Stimulated activated CD8-positive, alpha-beta memory T cell treated with anti-CD3 and anti-CD28 coated beads, Interleukin-7, amount 100 ng/mL, for 1 hour (primary cell): ENCODE measurements at regions not wholly inside any gene's neighbourhood (a gene's known extent, or its start where the extent isn't known, plus 50 kb on each side); places are given as distances from the start of the nearest gene placed in this dataset.
"Not testable (repeated sequence)": the region's sequence is repeated elsewhere in the genome, so short reads cannot be mapped to it uniquely, and the experiment has no call there.

Experiments
- DNase-seq, 2 donors: peaks; one replicate each; pipeline ENCODE4 v3.0.0-alpha.2; 2020; ENCODE audit warnings: low read depth in 2 of 2

DNA sequence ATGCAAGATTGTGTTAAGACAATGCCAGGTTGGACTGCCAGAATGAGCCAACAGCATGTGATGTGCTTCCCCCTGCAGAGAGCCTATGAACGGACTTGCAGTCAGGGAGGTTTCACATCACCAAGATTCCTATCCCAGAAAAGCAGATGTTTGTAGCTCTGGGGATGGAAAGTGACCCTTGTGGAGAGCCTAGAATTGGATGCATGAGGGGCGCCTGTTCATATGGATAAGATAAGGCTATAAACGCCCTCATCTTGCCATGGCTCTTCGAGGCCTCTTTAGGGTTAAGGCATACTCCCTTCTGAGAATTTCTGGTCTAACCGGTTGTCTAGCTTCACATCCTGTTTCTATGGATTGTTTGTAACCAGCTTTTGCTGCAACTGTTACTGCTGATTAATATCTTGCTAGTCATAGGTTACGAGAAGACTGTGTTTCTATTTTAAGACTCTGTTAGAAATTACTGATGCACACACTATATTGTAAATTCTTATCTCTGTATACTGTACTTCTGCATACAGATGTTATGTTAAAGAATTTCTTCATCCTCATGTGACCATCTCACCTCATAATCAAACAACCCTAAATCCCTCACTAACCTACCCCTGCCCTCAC, 295.8 kb downstream of the PTGER3 start:
- DNase-seq: not testable (repeated sequence)

DNA sequence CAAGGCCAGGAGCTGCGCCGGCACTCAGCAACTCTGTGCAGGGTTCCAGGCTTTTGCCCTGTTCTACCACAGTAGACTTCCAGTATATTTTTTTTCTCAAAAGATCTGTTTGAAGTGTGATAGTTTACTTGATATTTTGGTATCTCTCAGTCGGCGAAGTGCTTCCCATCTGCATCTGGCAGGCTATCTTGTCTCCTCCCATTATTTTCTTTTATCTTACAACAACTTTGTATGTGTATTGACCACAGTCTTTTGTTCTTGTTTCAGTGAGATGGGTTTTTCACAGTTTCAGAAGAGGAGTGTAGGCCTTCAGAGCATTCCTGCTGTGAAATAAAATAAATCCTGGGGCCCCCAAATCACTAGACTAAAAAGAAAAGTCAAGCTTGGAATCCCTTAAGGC, 292.9 kb downstream of the PTGER3 start:
- DNase-seq: no peak

DNA sequence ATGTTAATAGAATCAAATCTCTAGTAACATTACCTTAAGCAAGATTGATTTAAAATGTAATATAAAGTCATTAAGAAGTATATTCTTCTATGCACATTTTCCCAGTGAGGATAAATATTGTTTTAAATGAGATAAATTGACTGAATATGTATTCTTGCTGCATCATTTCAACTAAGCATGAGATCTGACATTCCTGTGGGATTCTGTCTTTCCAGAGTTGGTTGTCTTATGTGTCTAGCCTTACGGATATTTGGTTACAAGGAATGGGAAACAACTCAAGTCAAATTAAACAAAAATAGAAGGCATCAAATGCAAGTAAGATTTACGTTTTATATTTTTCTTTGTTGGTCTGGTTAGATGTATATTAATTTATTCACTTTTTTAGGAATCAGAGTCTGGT, 287.5 kb downstream of the PTGER3 start:
- DNase-seq: no peak

DNA sequence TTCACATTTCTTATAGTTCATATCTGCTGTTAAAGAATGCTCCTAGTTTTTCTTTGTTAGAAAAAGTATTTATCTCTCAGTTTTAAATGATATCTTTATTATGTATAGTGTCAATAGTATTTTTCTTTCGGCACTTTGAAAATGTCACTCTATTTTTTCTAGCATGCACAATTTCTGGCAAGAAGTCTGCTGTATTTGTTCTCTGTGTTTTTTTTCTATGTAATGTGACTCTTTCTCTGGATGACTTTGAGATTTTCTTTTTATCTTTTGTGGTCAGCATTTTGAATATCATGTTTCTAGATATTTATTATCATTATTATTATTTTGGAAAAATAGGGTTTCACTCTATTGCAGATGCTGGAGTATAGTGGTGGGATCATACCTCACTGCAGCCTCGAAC, 285.2 kb downstream of the PTGER3 start:
- DNase-seq: no peak

DNA sequence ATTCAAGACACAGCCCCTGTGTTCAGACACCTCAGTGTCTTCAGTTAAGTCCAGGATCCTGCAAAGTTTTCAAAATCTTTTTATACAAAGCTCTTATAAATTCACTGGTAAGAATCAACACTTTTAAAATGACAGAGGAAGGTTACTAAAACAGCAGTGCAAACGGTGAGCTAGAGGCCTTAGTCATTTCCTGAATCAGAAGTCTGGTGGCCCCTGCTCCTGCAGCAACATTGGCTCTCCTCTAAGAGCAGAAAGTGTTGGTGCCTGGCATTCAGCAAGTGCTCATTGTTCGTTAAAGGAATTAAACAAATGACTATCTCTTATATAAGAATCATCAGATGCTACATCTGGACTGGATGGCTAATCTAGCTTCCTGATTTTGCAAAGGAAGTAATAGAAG, 282.9 kb downstream of the PTGER3 start:
- DNase-seq: no peak

DNA sequence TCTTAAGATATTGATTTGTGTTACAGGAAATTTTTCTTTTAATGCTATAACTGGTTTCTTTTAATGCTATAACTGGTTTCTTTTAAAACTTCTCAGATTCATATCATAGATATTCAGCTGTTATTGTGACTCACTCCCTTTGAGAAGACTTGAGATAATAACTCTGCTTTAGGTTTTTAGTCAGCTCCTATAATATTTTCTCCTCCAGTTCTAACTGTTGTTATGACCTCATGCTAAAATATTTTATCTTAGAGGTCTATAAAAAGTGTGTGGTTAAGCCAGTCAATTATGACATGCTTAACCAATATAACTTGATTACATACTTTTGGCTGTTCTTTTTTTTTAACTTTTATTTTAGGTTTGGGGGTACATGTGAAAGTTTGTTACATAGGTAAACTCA, 280.2 kb downstream of the PTGER3 start:
- DNase-seq: no peak

DNA sequence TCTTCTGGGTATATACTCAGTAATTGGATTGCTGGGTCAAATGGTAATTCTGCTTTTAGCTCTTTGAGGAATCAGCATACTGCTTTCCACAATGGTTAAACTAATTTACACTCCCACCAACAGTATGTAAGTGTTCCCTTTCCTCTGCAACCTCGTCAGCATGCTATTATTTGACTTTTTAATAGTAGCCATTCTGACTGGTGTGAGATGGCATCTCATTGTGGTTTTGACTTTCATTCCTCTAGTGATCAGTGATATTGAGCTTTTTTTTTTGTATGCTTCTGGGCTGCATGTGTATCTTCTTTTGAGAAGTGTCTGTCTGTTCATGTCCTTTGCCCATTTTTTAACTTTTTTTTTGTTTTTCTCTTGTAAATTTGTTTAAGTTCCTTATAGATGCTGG, 279.4 kb downstream of the PTGER3 start:
- DNase-seq: no peak

DNA sequence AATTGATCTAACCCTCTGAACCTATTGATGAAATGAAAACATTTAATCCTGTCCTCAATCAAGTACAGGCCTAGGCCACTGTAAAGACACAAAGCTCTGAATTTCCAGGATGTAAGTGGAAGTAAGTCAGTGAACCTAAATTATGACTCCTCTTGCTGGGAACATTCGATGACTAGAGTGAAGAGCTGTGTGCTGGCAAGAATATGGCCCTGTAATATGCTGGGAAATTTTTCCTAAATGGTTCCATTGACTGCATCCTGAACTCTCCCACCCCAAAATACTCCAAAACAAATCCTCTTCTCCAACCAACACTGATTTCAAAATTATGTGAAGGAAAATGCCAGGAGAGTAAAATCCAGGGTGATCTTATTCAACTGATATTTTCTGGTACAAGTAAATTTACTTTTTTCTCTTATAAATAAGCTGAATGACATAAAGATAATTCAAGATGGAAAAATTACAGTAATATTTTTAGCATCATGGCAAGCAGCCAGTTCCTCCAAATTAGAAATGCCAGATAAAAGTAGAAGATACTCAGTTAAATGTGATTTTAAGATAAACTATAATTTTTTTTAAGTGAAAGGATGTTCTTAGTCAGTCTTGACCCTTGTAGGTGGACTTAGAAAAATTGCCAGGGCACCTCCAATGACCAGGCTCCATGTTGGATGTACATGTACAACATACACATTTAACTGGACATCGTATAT, 269.4 kb downstream of the PTGER3 start:
- DNase-seq: no peak

DNA sequence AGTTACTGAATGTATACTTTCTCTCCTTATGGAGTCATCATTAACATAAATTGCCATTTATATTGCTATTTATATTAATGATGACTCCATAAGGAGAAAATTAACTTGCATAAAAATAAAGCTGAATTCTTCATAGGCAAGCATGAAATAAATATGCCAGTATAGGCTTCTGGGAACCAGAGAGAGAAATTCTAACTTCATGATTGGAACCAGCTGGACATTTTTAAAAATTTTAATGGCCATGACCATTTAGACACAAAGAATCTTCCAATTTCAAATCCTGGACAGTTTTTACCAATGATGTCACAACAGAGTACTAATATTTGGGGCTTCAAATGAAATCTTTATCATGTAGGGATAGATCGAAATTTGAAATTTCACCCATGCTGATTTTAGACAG, 268.7 kb downstream of the PTGER3 start:
- no peak for DNase-seq

DNA sequence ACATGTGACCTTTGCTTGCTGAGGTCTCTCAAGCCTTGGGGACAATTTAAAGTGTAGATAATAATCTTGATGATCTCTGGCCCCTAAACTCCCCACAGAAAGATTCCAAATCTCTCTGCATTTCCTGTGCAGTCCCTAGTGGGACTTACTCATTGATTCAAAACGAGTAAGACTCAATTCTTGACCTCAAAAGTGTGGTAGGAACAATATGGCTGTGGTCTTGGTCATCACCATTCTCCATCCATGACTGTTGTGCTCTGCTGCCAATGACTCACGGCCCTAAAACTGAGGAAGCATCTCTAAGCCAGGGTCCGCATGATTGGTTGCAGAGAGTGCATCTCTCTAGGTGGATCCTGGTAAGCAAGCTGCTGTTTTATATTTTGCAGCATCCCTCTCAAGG, 268.0 kb downstream of the PTGER3 start:
- no peak for DNase-seq

DNA sequence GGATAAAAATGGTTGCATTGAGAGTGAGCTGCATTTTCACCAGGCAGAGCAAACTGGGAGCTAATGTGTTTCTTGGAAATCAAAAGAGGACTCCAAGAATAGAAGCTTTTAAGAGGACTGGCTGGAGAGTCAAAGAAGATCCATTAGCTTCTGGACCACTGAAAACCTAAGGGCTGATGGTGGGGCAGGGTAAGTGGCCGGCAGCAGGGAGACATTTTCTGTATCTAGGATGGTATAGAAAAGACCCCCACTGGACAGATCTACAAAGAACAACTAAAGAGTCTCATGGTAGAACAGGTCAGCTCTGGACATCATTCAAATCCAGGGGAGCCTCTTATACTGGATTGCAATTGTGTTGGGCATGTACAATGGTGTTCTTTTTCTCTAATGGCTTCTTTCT, 262.3 kb downstream of the PTGER3 start:
- no peak for DNase-seq

DNA sequence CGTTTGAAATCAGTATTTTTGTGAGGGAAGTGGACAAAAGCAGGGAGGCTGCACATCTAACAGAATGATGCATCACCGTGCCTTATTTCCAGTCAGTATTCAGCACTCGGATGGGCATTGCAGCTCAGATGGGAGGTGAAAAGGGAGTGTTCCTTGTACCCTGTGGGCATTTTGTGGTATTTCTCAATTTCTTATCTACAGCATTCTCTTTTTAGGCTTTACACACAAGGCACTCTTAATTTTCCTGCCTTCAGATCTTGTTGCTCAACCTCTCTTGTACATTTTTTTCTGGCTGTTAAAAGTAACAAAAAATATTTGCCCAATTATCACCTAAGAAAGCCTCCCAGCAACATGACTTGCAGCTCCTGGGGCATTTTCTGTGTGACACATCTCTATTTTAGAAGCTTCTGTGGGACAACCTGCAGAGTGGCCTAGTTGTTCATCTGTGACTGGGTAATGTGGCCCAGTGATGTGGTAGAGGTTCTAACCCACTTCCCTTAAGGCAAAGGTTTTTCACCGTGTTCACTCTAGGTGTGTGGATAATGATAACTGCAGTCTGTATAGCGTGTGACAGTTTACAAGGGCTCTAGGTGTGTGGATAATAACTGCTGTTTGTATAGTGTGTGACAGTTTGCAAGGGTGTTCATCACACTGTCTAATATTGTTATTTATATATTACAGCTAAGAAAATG, 257.2 kb downstream of the PTGER3 start:
- DNase-seq: no peak

DNA sequence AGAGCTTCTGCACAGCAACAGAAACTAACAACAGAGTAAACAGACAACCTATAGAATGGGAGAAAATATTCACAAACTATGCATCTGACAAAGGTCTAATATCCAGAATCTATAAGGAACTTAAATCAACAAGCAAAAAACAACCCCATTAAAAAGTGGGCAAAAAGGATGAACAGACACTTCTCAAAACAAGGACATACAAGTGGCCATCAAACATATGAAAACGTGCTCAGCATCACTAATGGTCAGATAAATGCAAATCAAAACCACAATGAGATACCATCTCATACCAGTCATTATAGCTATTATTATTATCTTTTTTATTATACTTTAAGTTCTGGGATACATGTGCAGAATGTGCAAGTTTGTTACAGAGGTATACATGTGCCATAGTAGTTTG, 252.6 kb downstream of the PTGER3 start:
- not testable (repeated sequence) for DNase-seq

DNA sequence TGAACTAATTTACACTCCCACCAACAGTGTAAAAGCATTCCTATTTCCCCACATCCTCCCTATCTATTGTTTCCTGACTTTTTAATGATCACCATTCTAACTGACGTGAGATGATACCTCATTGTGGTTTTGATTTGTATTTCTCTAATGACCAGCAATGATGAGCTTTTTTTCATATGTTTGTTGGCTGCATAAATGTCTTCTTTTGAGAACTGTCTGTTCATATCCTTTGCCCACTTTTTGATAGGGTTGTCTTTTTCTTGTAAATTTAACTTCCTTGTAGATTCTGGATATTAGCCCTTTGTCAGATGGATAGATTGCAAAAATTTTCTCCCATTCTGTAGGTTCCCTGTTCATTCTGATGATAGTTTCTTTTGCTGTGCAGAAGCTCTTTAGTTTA, 251.3 kb downstream of the PTGER3 start:
- not testable (repeated sequence) for DNase-seq

DNA sequence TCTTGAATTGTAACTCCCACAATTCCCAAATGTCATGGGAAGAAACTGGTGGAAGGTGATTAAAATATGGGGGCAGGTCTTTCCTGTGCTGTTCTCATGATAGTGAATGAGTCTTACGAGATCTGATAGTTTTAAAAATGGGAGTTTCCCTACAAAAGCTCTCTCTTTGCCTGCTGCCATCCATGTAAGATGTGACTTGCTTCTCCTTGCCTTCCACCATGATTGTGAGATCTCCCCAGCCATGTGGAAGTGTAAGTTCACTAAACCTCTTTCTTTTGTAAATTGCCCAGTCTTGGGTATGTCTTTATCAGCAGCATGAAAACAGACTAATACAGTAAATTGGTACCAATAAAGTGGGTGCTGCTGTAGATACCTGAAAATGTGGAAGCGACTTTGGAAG, 245.0 kb downstream of the PTGER3 start:
- not testable (repeated sequence) for DNase-seq

DNA sequence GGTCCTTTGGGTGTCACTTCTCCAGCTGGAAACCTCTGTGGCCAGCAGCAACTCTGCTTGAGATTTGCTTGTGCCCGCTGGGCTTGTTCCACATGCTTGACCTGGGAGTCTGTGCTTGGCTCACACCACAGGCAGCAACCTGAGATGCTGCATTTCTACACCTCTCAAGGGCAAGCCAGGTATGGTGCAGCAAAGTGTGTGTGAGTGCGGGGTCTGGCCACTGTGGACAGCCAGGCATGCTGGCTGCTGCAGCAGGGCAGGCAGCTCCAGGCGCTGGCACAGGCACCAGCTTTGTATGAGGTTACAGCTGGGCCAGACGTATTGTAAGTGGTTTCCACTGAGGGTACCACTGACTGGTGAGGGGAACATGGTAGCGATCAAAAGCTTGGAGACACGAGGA, 242.0 kb downstream of the PTGER3 start:
- DNase-seq: no peak

DNA sequence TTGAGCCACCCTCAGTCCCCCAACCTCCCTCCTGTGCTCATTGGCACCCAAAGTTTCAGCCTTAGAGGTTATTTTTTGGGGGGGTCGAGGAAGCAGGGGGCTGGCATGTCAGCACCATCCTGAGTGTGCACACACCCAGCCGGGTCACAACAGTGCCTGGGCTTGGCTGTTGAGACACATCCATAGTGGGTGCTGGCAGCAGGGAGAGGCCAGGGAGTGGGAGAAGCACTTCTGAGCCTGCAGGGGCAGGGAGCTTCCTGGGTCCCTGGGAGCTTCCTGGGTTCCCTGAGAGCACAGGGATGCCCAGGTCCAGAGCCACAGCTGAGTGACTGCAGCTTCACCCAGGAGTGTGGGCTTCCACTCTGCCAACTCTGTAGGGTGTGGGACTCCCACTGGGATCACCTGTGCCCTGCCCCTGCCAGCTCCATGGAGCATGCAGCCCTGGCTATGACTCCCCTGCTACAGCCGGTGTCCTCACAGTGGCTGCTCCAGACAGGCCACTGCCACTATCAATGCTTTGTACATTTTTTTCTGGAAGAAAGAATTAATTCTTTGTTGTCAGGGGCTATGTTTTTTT, 240.4 kb downstream of the PTGER3 start:
- DNase-seq: no peak

DNA sequence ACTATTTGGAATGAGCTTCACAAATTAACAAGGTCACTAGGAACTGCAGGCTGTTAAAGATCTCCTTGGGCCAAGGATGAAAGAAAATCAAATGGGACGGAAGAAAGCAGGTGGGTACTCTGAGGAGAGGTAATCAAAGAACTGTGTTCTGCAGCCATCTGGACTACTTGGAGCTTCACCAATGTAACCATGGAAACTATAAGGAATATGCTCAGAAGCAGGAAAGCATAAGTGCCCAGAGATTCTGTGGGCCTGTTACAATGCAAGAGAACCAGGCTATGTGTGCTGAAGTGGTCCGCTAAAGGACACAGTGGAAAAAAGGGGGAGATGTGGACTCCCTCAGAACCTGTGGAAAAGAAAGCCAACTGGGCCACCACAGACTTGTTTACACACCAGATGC, 238.5 kb downstream of the PTGER3 start:
- no peak for DNase-seq

DNA sequence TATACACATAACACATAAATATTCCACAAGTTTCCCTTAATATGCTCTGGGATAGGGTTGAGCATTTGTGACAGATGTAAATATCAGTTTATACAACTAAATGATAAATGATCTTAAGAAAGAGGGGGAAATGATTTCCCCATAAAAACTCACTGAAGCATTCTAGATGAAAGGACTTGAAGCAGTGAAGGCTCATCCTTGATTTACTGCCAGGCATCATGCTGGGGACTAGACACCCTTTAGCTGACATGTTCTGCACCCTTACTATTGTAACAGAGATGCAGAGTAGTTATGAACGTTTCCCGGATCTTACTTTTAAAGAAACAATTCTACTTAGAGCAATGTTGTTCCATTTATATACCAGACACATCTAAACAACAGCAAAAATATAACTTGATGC, 235.8 kb downstream of the PTGER3 start:
- no peak for DNase-seq

DNA sequence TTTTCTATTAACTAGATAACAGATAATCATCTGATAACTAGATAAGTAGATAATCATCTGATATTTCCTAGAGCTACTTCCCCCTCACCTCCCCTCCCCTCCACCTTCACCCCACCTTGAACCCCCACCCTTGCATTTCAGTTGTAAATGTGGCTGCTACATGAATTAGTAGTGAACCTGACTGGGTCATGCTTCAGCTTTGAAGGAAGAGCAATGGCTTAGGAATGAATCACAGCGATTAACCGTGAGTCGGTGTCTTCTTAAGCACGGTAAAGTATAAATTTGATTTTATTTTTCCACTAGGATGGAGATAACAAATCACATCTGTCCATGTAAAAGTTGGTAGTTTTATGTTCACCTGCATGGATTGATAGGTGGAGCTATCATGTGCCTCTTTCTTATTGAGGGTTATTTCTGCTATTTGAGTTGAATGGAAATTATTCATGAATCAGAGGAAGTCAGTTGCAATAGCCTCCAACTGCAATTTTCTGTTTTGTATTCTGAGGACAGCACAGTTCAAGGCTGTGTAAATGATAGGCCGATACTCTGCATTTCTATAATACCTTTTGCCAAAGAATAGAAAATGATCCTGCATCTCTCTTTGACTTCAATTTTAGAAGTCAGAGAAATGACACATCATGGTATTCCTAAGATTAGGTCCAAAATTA, 235.0 kb downstream of the PTGER3 start:
- no peak for DNase-seq

DNA sequence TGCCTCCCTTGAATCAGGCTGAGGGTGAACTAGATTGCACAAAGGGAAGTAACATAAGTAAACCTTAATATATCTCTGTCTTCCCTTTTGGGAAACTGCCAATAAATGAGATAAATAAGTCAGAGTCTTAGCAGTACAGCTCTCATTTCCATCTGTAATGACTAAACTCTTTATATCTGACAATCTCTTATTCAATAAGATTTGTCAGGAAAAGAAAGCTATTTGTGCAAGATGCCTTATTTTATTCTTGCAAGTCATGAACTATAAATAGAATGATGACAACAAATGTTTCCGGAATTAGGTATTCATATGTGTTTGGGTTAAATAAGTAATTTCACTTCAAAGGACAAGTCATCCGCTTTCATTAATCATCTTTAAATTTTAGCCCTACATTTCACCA, 229.2 kb downstream of the PTGER3 start:
- no peak for DNase-seq

DNA sequence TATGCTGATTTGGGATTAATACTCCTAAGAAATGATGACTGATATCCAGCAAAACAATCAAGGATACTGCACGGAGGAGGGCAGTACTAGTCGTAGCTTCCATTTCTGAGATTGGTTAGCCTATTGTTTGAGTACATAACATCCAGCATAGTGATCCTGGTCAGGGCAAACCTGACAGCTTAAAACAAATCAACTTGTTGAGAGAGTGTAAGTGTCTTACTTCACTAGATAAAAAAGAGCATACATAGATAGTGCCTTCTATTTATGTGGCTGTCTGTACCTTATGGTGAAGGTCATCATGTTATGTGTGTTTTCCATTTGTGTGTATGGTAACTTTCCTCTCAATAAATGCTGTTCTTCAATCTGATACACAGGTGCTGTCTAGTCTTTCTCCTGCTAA, 228.4 kb downstream of the PTGER3 start:
- no peak for DNase-seq
